Medulla oblongata (tissue), 1 donor: ENCODE measurements at regions not wholly inside any gene's neighbourhood (a gene's known extent, or its start where the extent isn't known, plus 50 kb on each side); places are given as distances from the start of the nearest gene placed in this dataset.
A peak's percentile ranks its signal among the peaks of the same experiment; 100 is the strongest.
"Not testable (repeated sequence)": the region's sequence is repeated elsewhere in the genome, so short reads cannot be mapped to it uniquely, and the experiment has no call there.

Experiments used
- DNase-seq: peaks from one replicate; pipeline ENCODE4 v3.0.0-alpha.2; 2015; ENCODE audit errors: extremely low spot score

DNA sequence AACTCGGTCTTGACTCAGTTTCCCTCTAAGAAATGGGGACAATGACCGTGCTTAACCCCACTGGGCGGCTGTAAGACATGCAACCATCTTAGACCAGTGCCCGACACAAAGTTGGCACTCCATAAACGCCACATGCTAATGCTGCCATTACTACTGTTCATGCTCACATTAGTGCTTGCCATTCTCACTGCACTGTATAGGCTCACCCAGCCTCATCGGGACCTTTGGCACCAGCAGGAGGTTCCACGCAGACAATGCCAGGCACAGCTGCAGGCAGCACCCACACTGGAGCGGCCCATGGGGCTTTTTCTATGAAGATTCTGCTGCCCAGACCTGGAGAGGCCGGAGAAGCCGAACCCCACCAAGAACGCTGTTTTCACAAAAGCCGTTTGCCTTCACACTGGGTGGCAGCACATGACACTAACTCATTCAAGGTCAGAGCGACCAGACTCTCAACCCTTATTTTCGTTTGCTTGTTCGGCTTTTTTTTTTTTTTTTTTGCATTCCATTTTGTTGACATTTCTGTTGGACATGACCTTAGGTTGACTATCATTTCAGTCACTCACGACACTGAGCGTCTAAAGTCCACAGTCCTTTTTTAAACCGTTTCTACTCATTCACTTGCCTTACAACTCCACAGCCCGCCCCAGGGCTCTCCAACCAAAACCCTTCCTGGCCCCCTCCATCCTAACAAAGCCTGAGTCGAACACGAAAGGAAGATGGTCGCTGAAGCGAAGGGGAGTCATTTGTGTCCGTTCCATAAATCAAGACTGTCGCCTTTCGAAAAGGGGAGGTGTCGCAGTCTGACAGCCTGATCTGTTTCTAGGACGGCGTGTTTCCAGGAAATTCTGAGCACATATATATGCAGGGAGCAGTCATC is 124.4 kb upstream of the RNF32 start:
- DNase-seq: peak; percentile 58

DNA sequence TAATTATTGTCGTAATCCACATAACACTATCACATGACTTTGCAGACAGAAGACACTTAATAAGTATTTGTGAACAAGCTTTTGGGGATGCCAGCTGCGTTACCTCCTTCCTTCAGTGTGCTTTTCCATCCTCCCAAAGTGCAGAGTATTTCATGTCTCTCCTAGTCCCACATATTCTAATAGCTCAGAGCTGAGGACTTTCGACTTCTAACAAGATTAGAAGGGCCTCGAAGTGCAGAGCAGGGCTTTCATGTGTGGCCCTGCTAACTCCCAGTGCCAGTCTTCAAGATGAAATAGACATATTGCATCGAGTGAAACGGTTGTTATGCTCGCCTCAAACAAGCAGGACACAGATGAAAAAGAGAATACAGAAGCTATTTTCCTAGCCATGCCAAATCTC is 125.7 kb upstream of the RNF32 start:
- no peak for DNase-seq

GRCh38 chr7:156511426-156511825 is 129.1 kb upstream of the RNF32 start:
- DNase-seq: no peak

GRCh38 chr7:156510966-156511365 is 129.6 kb upstream of the RNF32 start:
- no peak for DNase-seq

DNA sequence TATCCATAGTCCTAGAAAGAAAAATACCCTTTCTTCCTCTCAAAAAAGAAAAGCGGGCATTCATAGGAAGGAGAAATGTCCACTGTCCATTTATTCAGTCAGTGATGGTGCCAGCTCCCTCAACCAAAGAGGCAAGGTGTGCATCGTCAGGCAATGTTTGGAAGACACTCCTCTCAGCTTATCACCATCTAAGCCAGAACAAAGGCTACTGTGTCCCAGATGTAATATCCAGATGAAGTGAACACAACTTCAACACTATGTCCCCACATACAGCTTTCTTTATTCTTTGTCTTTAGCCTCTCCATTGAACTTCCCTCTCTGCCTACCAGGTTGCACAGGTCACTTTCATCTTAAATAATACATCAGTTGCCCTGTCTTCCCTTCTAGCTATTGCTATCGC is 131.4 kb upstream of the RNF32 start:
- no peak for DNase-seq

GRCh38 chr7:156505876-156506275 is 134.7 kb upstream of the RNF32 start:
- DNase-seq: no peak

DNA sequence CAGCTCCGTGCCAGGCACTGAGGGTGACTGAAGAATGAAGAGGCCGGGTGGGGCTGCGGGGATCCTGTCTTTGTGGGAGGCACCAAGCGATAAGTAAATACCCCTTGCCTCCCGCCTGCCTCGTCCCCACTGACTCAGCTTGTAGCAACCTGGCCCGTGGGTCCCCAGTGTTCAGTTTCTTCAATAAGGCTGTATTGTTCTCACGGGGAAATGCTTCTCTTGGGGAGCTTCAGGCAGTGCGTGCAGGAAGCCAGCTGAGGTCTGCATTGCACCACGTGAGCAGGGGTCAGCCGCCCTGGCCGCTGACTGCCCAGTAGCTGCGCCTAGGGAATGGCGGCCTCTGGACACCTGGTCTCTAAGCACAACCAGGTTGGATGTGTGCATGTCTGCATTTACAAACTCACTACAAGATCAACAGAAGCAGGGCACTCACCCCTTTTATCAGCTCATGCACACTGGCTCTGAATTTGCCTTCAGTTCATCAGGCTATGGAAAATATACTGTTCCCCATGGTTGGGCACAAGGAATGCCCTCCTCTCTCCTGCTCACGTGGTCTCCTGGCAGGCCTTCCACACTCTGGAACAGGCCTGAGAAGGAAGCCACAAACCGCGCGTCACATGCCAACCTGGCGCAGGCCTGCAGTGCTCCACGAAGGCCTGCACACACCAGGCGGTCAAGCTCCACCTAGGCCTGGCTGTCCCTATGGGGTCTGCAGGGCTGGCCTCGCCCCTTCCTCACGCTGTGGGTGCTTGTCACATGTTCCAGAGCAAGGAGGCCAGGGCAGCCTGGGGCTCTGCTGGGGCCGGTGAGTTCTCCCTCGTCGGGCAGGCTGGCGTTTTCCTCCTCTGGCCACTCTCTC is 135.7 kb upstream of the RNF32 start:
- no peak for DNase-seq

GRCh38 chr7:156504006-156504405 is 136.6 kb upstream of the RNF32 start:
- DNase-seq: no peak

DNA sequence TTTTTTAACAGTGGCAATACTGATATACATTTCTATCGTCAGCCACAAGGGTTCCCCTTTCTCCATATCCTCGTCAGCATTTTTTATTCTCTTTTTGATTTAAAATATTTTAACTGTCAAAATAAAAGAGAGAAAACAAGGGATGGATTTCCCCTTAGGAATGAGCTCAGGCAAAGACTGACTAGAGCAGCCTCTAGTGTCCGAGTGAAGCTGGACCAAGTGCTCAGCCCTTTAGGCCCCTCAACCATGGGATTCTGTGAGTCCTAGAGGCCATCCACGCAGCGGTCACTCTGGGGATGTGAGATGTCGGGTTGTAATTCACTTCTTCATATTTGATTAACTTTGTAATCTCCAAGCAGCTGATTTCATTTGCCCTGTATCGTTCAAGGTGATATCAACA is 137.4 kb upstream of the RNF32 start:
- DNase-seq: no peak

DNA sequence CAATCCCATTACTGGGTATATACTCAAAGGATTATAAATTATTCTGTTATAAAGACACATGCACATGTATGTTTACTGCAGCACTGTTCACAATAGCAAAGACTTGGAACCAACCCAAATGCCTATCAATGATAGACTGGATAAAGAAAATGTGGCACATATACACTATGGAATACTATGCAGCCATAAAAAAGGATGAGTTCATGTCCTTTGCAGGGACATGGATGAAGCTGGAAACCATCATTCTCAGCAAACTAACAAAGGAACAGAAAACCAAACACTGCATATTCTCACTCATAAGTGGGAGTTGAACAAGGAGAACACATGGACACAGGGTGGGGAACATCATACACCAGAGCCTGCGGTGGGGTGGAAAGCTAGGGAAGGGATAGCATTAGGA is 138.8 kb upstream of the RNF32 start:
- DNase-seq: not testable (repeated sequence)

- no peak for DNase-seq
Measured at GRCh38 chr7:156499247-156499881, 141.2 kb upstream of the RNF32 start.

DNA sequence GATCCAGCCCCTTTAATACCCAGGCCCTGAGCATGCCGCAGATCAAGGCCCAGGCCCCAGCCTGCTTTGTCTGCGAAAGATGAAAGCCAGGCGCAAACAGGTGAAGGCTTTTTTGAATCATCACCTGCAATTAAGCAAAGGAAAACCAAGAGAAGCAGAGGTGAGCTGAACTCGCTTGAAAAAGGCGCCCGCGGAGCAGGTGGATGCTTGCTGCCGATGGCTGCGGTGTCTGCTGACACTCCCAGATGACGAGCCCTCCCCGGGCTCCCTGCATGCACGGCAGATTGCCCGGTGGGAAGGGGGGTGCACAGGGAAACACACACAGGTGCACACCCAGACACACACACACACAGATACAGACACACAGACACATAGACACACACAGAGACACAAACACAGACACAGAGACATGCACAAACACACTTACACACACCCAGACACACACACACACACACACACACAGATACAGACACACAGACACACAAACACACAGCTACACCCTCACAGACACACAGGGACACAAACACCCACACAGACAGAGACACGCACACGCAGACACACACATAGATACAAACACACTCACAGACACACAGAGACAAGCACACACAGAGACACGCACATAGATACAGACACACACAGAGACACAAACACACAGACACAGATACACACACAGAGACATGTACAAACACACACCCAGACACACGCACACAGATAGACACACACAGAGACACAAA is 142.6 kb upstream of the RNF32 start:
- no peak for DNase-seq

DNA sequence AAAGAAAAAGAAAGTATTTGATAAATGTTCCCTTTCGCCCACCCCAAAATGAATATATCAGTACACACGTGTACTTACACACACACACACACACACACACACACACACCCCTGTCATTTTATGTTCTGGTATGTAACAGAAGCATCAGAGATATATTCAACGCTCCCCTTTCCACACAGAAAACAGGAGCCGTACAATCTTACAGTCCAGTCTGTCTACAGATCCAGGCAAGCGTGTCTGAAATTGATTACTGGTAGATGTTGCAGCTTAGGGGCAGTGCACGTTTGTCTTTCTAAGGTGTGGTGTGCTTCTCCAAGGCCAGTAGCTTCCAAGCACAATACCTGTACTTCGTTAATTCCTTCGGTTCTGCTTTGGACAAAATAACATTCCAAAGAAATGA is 143.7 kb upstream of the RNF32 start:
- no peak for DNase-seq

GRCh38 chr7:156496363-156496769 is 144.2 kb upstream of the RNF32 start:
- no peak for DNase-seq

GRCh38 chr7:156494960-156495359 is 145.6 kb upstream of the RNF32 start:
- no peak for DNase-seq

DNA sequence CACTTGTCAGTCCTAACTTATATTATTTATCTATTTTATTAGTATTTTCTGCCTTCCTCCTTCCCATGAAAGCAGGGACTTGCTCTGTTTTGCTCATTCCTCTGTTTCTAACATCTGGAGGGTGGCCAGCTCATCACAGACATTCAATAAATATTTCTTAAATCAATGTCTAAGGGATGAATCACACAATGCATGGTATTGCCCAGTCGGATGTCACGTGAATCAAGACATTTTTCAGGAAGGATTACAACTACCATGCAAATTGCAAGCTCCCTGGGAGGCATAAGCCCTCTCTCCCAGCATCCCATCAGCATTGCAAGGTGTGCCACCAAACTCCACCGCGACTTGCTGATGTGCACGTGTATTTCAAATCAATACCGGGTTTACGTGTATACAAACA is 146.6 kb upstream of the RNF32 start:
- no peak for DNase-seq

GRCh38 chr7:156492170-156492569 is 148.4 kb upstream of the RNF32 start:
- DNase-seq: no peak

DNA sequence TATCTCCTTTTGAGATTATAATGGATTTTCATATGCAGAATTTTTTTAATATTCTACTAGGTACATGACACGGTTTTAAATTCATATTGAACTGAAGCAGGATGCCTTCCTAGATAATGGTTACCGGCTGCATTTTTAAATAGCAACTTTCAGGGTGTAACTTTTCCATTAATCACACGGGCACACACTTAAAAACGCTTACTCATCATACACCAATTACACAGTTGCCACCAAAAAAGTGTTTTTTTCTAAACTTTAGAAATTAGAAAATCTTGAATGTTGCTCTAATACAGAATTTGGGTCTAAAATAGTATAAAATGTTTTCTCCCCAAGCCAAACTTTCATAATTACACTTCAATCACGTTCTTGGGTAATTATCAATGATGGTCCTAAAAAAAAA is 149.1 kb upstream of the RNF32 start:
- no peak for DNase-seq

DNA sequence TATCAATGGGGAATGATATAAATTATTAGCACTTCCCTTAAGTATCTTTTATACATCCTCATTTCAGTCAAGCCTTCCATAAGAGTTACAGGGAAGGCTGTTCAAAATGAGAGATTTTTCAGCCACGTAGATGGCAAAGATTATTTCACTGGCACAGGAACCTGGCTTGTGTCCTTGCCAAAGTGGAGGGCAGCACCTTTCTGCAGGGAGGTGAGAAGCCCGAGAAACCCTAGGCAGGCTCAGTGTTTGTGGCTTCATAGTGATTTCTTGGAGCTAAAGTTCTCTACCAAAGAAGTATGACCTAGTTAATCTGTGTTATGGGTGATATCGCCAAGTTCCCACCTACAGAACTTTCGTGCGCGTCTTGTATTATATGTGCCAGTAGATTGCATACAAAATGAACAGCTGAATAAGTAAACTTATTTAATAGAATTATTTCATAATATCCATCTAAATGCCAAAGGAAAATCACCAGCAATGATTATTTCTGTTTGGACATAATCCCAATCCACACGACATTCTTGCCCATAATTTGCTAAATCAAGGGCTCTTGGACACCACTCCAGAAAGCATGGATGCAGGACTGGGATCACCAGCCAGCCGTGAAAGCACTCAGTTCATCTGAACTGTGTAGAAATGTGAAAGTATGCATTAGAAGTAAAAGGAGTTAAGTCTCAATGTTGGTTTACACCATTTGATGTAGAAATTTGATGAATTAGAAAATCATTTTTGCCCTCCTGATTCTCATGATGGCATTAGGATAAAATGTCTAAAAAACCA is 150.4 kb upstream of the RNF32 start:
- no peak for DNase-seq

DNA sequence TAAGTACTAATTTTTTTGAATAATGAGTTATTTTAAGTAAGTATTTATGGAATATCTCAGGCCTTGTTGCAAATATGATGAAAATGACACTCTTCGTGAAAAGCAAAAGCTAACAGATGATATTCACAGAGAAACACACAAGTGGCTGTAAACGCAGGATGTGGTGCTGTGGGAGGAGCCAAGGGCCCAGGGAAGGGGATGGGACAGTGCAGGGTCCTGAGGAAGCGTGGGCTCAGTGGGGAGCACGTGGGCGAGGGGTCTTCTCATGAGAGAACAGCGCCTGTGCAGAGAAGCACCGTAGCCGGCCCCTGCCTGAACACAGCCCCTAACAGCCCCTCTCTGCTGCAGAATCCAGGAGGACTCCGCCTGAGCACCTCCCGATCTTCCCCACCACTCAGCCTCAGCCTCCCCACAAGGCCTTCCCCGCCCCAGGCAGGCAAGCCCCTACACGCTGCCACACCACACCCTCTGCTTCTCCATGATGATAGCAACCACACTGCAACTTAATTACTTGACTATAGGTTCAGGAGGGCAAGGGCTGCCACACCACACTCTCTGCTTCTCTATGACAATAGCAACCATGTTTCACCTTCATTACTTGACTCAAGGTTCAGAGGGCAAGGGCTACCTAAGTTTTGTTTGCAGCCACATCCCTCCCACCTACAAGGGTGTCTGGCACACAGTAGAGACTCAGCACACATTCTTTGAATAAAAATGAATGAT is 152.6 kb upstream of the RNF32 start:
- DNase-seq: no peak
